ENCODE measurements at regions not wholly inside any gene's neighbourhood (a gene's known extent, or its start where the extent isn't known, plus 50 kb on each side); places are given as distances from the start of the nearest gene placed in this dataset.

DNA sequence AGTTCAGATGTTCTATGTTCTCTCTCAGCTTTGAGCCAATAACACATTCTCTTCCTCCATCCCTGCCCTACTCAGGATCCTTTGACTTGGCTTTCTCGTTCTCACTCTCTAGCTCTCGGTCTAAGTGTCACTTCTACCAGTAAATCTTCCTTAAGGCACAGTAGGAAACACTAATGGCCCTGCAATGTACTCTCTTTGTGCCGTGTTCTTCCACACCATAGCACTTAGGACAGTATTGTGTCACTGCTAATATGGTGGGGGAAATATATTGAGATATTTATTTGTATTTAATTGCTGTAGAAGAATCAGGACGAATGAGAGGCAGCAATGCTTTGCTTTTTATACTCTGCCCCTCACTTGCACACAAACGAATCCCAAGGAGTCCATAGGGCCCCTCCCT is 493.1 kb downstream of the SHISA9 start:
- TF ChIP-seq, protein P1, sequence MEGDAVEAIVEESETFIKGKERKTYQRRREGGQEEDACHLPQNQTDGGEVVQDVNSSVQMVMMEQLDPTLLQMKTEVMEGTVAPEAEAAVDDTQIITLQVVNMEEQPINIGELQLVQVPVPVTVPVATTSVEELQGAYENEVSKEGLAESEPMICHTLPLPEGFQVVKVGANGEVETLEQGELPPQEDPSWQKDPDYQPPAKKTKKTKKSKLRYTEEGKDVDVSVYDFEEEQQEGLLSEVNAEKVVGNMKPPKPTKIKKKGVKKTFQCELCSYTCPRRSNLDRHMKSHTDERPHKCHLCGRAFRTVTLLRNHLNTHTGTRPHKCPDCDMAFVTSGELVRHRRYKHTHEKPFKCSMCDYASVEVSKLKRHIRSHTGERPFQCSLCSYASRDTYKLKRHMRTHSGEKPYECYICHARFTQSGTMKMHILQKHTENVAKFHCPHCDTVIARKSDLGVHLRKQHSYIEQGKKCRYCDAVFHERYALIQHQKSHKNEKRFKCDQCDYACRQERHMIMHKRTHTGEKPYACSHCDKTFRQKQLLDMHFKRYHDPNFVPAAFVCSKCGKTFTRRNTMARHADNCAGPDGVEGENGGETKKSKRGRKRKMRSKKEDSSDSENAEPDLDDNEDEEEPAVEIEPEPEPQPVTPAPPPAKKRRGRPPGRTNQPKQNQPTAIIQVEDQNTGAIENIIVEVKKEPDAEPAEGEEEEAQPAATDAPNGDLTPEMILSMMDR (conservative IDR thresholded peaks at IDR 0.05; ENCODE audit: low read depth, low read length), result no peak
- H3K79me2 ChIP-seq (ENCODE audit: insufficient read depth, low read depth), result no peaks in the 10 kb centered on the region
- no peak overlapping the region for H2AFZ ChIP-seq (ENCODE audit: low read depth)
- H3K4me1 ChIP-seq (ENCODE audit: low read depth, poor library complexity, severe bottlenecking), result peaks cover 31% of the 10 kb centered on the region
- no peaks in the 10 kb centered on the region for H3K27me3 ChIP-seq (ENCODE audit: insufficient read depth, low read depth)
- no peaks in the 10 kb centered on the region for H3K36me3 ChIP-seq (ENCODE audit: insufficient read depth)
- H3K27ac ChIP-seq, result no peak overlapping the region
- no peak overlapping the region for H3K4me2 ChIP-seq
- no peak overlapping the region for H3K4me3 ChIP-seq (IDR thresholded peaks at IDR 0.05; ENCODE audit: insufficient read depth, low read depth, low read length)
- no peak overlapping the region for H3K9ac ChIP-seq
- H4K20me1 ChIP-seq (ENCODE audit: insufficient read depth), result no peaks in the 10 kb centered on the region

DNA sequence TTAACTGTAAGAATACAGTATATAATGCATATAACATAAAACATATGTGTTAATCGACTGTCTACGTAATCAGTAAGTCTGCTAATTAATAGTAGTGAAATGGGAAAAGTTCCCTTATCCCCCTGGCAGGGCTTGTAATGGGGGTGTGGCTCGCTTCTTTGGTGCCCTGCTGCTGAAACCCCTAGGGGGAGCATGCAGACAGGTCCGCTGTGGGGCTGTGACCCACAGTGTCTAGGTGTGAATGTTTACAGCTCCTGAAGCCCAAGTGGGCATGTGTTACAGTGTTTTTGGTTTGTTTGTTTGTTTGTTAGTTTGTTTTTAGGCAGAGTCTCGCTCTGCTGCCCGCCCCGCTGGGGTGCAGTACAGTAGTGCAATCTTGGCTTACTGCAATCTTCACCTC is 495.7 kb downstream of the SHISA9 start:
- Histone ChIP-seq H3K9ac (no peak overlapping the region), H4K20me1 (ENCODE audit: insufficient read depth) (no peaks in the 10 kb centered on the region), H3K4me1 (ENCODE audit: low read depth, poor library complexity, severe bottlenecking) (peaks cover 5% of the 10 kb centered on the region), H3K79me2 (ENCODE audit: insufficient read depth, low read depth) (no peaks in the 10 kb centered on the region), H3K36me3 (ENCODE audit: insufficient read depth) (no peaks in the 10 kb centered on the region), H3K27me3 (ENCODE audit: insufficient read depth, low read depth) (no peaks in the 10 kb centered on the region), H3K27ac (no peak overlapping the region), H3K4me2 (no peak overlapping the region), H3K4me3 (IDR thresholded peaks at IDR 0.05; ENCODE audit: insufficient read depth, low read depth, low read length) (no peak overlapping the region), H2AFZ (ENCODE audit: low read depth) (no peak overlapping the region)
- TF ChIP-seq, protein P1 (conservative IDR thresholded peaks at IDR 0.05; ENCODE audit: low read depth, low read length), result no peak

- H3K4me1 ChIP-seq (ENCODE audit: low read depth, poor library complexity, severe bottlenecking), result no peaks in the 10 kb centered on the region
- no peaks in the 10 kb centered on the region for H3K36me3 ChIP-seq (ENCODE audit: insufficient read depth)
- no peak overlapping the region for H3K4me2 ChIP-seq
- no peaks in the 10 kb centered on the region for H4K20me1 ChIP-seq (ENCODE audit: insufficient read depth)
- H2AFZ ChIP-seq (ENCODE audit: low read depth), result no peak overlapping the region
- H3K4me3 ChIP-seq (IDR thresholded peaks at IDR 0.05; ENCODE audit: insufficient read depth, low read depth, low read length), result no peak overlapping the region
- H3K79me2 ChIP-seq (ENCODE audit: insufficient read depth, low read depth), result no peaks in the 10 kb centered on the region
- TF ChIP-seq, protein P1 (conservative IDR thresholded peaks at IDR 0.05; ENCODE audit: low read depth, low read length), result no peak
- no peak overlapping the region for H3K27ac ChIP-seq
- no peak overlapping the region for H3K9ac ChIP-seq
- H3K27me3 ChIP-seq (ENCODE audit: insufficient read depth, low read depth), result no peaks in the 10 kb centered on the region
These were observed 500.2 kb downstream of the SHISA9 start for GRCh38 chr16:13401641-13402040.

DNA sequence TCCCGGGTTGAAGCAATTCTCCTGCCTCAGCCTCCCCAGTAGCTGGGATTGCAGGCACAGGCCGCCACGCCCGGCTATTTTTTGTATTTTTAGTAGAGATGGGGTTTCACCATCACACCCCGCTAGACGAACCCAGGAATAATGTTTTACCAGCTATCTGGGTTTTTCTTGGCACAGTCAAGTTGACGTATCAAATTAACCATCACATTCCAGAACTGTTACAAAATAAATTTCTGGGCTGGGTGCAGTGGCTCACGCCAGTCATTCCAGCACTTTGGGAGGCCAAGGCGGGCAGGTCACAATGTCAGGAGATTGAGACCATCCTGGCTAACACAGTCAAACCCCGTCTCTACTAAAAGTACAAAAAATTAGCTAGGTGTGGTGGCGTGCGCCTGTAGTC is 501.2 kb downstream of the SHISA9 start:
- TF ChIP-seq, protein P1 (conservative IDR thresholded peaks at IDR 0.05; ENCODE audit: low read depth, low read length), result no peak
- no peaks in the 10 kb centered on the region for H3K79me2 ChIP-seq (ENCODE audit: insufficient read depth, low read depth)

More for the DNA sequence above, 501.2 kb downstream of the SHISA9 start:
- H3K27me3 ChIP-seq (ENCODE audit: insufficient read depth, low read depth), result no peaks in the 10 kb centered on the region
- H4K20me1 ChIP-seq (ENCODE audit: insufficient read depth), result no peaks in the 10 kb centered on the region
- no peak overlapping the region for H3K4me2 ChIP-seq
- H3K9ac ChIP-seq, result no peak overlapping the region
- no peak overlapping the region for H3K27ac ChIP-seq
- H3K36me3 ChIP-seq (ENCODE audit: insufficient read depth), result no peaks in the 10 kb centered on the region
- no peak overlapping the region for H3K4me3 ChIP-seq (IDR thresholded peaks at IDR 0.05; ENCODE audit: insufficient read depth, low read depth, low read length)
- no peak overlapping the region for H2AFZ ChIP-seq (ENCODE audit: low read depth)
- no peaks in the 10 kb centered on the region for H3K4me1 ChIP-seq (ENCODE audit: low read depth, poor library complexity, severe bottlenecking)

Measured in KMS-11 (cell line).